ENCODE measurements at regions not wholly inside any gene's neighbourhood (a gene's known extent, or its start where the extent isn't known, plus 50 kb on each side); places are given as distances from the start of the nearest gene placed in this dataset.

GRCh38 chr12:13573698-13574321 is 377.3 kb downstream of the EMP1 start:
- TF ChIP-seq CTCF (conservative IDR thresholded peaks at IDR 0.05; ENCODE audit: low read length), result no peak
- TF ChIP-seq EZH2phosphoT487 (IDR thresholded peaks at IDR 0.05; ENCODE audit: borderline replicate concordance, low read depth, low read length), result no peak
- Histone ChIP-seq H3K9me3 (ENCODE audit: low read length) (no peaks in the 10 kb centered on the region), H3K9me2 (ENCODE audit: insufficient read depth, low read length) (no peaks in the 10 kb centered on the region), H3K4me1 (ENCODE audit: insufficient read depth, low read length, poor library complexity, severe bottlenecking) (no peaks in the 10 kb centered on the region), H4K20me1 (ENCODE audit: insufficient read depth, low read length) (no peaks in the 10 kb centered on the region), H3K4me3 (ENCODE audit: low read depth, low read length, poor library complexity, severe bottlenecking) (no peak overlapping the region), H3K36me3 (ENCODE audit: insufficient read depth, low read length) (no peaks in the 10 kb centered on the region), H3K79me2 (ENCODE audit: insufficient read depth, low read depth, low read length) (no peaks in the 10 kb centered on the region), H2AFZ (ENCODE audit: low read length) (no peak overlapping the region), H3K4me2 (ENCODE audit: low read length) (no peak overlapping the region), H3K27ac (ENCODE audit: low read depth, low read length, poor library complexity, severe bottlenecking) (no peak overlapping the region)
- intact Hi-C loops (cut with micrococcal nuclease; ENCODE audit: unreplicated experiment), result no loop called here
- ChIA-PET POLR2A (no interaction called here), CTCF (ENCODE audit: unreplicated experiment) (interaction anchor here (0.7 kb wide), 1 partner anchor 9 kb away, joined by 3 read pairs; no protein-coding TSS in a partner anchor)
- BruUV-seq (replicated peaks), result no TSS peak
- no peak for DNase-seq (ENCODE audit: low spot score)

- no peak overlapping the region for H2AFZ ChIP-seq (ENCODE audit: low read length)
- H3K4me3 ChIP-seq (ENCODE audit: low read depth, low read length, poor library complexity, severe bottlenecking), result no peak overlapping the region
- H3K4me1 ChIP-seq (ENCODE audit: insufficient read depth, low read length, poor library complexity, severe bottlenecking), result no peaks in the 10 kb centered on the region
- no TSS peak for BruUV-seq (replicated peaks)
- H3K4me2 ChIP-seq (ENCODE audit: low read length), result no peak overlapping the region
- POLR2A ChIA-PET, result interaction anchor here (0.6 kb wide), 1 partner anchor 13 kb away, joined by 3 read pairs; no protein-coding TSS in a partner anchor
- no peaks in the 10 kb centered on the region for H3K9me3 ChIP-seq (ENCODE audit: low read length)
- TF ChIP-seq EZH2phosphoT487 (IDR thresholded peaks at IDR 0.05; ENCODE audit: borderline replicate concordance, low read depth, low read length), result no peak
- TF ChIP-seq CTCF (conservative IDR thresholded peaks at IDR 0.05; ENCODE audit: low read length), result no peak
- H3K27ac ChIP-seq (ENCODE audit: low read depth, low read length, poor library complexity, severe bottlenecking), result no peak overlapping the region
- H3K9me2 ChIP-seq (ENCODE audit: insufficient read depth, low read length), result no peaks in the 10 kb centered on the region
- CTCF ChIA-PET (ENCODE audit: unreplicated experiment), result no interaction called here
- no peaks in the 10 kb centered on the region for H3K79me2 ChIP-seq (ENCODE audit: insufficient read depth, low read depth, low read length)
- H3K36me3 ChIP-seq (ENCODE audit: insufficient read depth, low read length), result no peaks in the 10 kb centered on the region
- no peak for DNase-seq (ENCODE audit: low spot score)
- intact Hi-C loops (cut with micrococcal nuclease; ENCODE audit: unreplicated experiment), result no loop called here
- no peaks in the 10 kb centered on the region for H4K20me1 ChIP-seq (ENCODE audit: insufficient read depth, low read length)
These were observed 374.5 kb downstream of the EMP1 start for GRCh38 chr12:13571035-13571434.

GRCh38 chr12:13570005-13570694 is 373.6 kb downstream of the EMP1 start:
- H3K36me3 ChIP-seq (ENCODE audit: insufficient read depth, low read length), result no peaks in the 10 kb centered on the region
- POLR2A ChIA-PET, result no interaction called here
- no peak overlapping the region for H3K4me2 ChIP-seq (ENCODE audit: low read length)
- CTCF ChIA-PET (ENCODE audit: unreplicated experiment), result no interaction called here
- intact Hi-C loops (cut with micrococcal nuclease; ENCODE audit: unreplicated experiment), result no loop called here
- H3K4me3 ChIP-seq (ENCODE audit: low read depth, low read length, poor library complexity, severe bottlenecking), result no peak overlapping the region
- H3K9me2 ChIP-seq (ENCODE audit: insufficient read depth, low read length), result no peaks in the 10 kb centered on the region
- no peaks in the 10 kb centered on the region for H4K20me1 ChIP-seq (ENCODE audit: insufficient read depth, low read length)
- H2AFZ ChIP-seq (ENCODE audit: low read length), result no peak overlapping the region
- H3K9me3 ChIP-seq (ENCODE audit: low read length), result no peaks in the 10 kb centered on the region
- H3K27ac ChIP-seq (ENCODE audit: low read depth, low read length, poor library complexity, severe bottlenecking), result no peak overlapping the region
- no peak for DNase-seq (ENCODE audit: low spot score)
- H3K4me1 ChIP-seq (ENCODE audit: insufficient read depth, low read length, poor library complexity, severe bottlenecking), result no peaks in the 10 kb centered on the region
- TF ChIP-seq CTCF (conservative IDR thresholded peaks at IDR 0.05; ENCODE audit: low read length) (no peak), EZH2phosphoT487 (IDR thresholded peaks at IDR 0.05; ENCODE audit: borderline replicate concordance, low read depth, low read length) (no peak)
- BruUV-seq (replicated peaks), result no TSS peak
- no peaks in the 10 kb centered on the region for H3K79me2 ChIP-seq (ENCODE audit: insufficient read depth, low read depth, low read length)
